Thyroid gland (tissue), 4 donors: ENCODE measurements at regions not wholly inside any gene's neighbourhood (a gene's known extent, or its start where the extent isn't known, plus 50 kb on each side); places are given as distances from the start of the nearest gene placed in this dataset.
"Not testable (repeated sequence)": the region's sequence is repeated elsewhere in the genome, so short reads cannot be mapped to it uniquely, and the experiment has no call there.

Experiments
- DNase-seq, 2 donors: peaks; one replicate each; pipeline ENCODE4 v3.0.0-alpha.2; 2019
- H3K27ac ChIP-seq, 3 donors: fragments of 200-600 bp; sonication (generic); 1 replicate in 2 of 3; 2 replicates in 1 of 3; pipeline ENCODE4 v1.5.1; 2016 to 2019; ENCODE audit warnings: mild to moderate bottlenecking in 1 of 3, moderate library complexity in 1 of 3
- H3K27me3 ChIP-seq: fragments of 200-600 bp; sonication (generic); one replicate; pipeline ENCODE4 v1.5.1; 2019
- H3K36me3 ChIP-seq, 2 donors: fragments of 200-600 bp; sonication (generic); one replicate each; pipeline ENCODE4 v1.5.1; 2016 to 2019
- H3K4me1 ChIP-seq, 2 donors: fragments of 200-600 bp; sonication (generic); one replicate each; pipeline ENCODE4 v1.5.1; 2017 to 2019
- H3K4me3 ChIP-seq, 3 donors: fragments of 200-600 bp; sonication (generic); replicated peaks in 1 of 3; 1 replicate in 2 of 3; 2 replicates in 1 of 3; pipeline ENCODE4 v1.5.1; 2016; ENCODE audit warnings: mild to moderate bottlenecking in 1 of 3
- H3K9me3 ChIP-seq: fragments of 200-600 bp; sonication (generic); one replicate; pipeline ENCODE4 v1.5.1; 2017
- CTCF ChIP-seq, 6 experiments: fragments of 200-600 bp in 3 of 6; fragments of 450-650 bp in 3 of 6; sonication (generic) in 3 of 6; IDR thresholded peaks; one replicate each; pipeline ENCODE4 v1.5.1; 2016 to 2019; ENCODE audit warnings: antibody characterized with exemption in 6 of 6, mild to moderate bottlenecking in 2 of 6, inconsistent platforms in 1 of 6, moderate library complexity in 1 of 6
- POLR2A ChIP-seq, 2 donors: fragments of 450-650 bp; IDR thresholded peaks; one replicate each; pipeline ENCODE4 v1.6.1; 2017; ENCODE audit warnings: antibody characterized with exemption in 2 of 2, mild to moderate bottlenecking in 2 of 2, moderate library complexity in 1 of 2
- WGBS, 2 donors: methylation state at CpG; one replicate each; pipeline ENCODE4 v1.1.5; 2017; 5-methylcytosine and 5-hydroxymethylcytosine counted together
- intact Hi-C: fragments of 100-400 bp; cut with DNase I; formaldehyde crosslinking; loops from one replicate; pipeline ENCODE4 v1.15.1; 2023

- Histone ChIP-seq H3K27me3 (no peaks in the 10 kb centered on the region), H3K9me3 (no peaks in the 10 kb centered on the region), H3K4me1 (no peaks in the 10 kb centered on the region), H3K4me3 (no peak overlapping the region), H3K27ac (no peak overlapping the region), H3K36me3 (no peaks in the 10 kb centered on the region)
- DNase-seq = no peak
- TF ChIP-seq CTCF (IDR thresholded peaks at IDR 0.05) = no peak
- TF ChIP-seq POLR2A (IDR thresholded peaks at IDR 0.05) = no peak
- 81 to 87% methylated on average over 2 of the region's 2 CpGs for WGBS, 2 donors
- intact Hi-C loops = no loop called here
These were observed 337.6 kb downstream of the FGF10 start for GRCh38 chr5:44051591-44051990.

- 41 to 49% methylated on average over 4 of the region's 4 CpGs for WGBS, 2 donors
- no peak overlapping the region for H3K27ac ChIP-seq
These were observed 340.8 kb downstream of the FGF10 start for GRCh38 chr5:44048276-44048984.

DNA sequence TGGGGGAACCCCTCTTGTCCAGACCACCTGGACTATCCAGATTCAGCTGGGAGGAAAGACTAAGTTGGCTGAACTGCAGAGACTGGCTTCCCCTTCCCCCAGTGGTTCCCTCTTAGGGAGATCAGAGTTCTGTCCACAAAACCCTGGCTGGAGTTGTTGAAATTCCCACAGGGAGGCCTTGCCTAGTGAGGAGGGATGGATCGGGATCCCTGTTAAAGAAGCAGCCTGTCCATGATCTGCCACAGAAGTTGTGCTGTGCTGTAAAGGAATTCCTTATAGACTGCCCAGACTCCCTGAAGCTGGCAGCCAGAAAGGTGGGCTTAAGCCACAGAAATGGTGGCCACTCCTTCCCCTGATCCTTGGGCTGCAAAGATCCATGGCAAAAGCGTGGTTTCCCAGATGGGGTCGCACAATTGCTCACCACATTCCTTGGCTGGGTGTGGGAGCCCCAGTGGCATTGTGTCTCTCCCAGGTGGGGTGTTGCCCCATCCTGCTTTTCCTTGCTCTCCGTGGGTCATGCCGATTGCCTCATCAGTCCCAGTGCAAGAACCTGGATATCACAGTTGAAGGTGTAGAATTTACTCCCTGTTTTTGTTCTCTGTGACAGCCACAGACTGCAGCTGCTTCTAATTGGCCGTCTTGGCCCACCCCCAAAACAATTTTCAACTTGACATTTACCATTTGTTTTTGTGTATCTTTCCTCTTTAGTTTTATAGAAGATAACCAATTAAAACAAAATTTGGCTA lies 342.4 kb downstream of the FGF10 start:
- Histone ChIP-seq H3K27ac (no peak overlapping the region), H3K27me3 (no peaks in the 10 kb centered on the region), H3K4me3 (no peak overlapping the region), H3K9me3 (no peaks in the 10 kb centered on the region), H3K36me3 (no peaks in the 10 kb centered on the region), H3K4me1 (no peaks in the 10 kb centered on the region)
- WGBS, 2 donors = 64 to 65% methylated on average over 5 to 6 of the region's 6 CpGs
- no peak for DNase-seq
- TF ChIP-seq CTCF (IDR thresholded peaks at IDR 0.05) = no peak
- no peak for TF ChIP-seq POLR2A (IDR thresholded peaks at IDR 0.05)
- intact Hi-C loops = no loop called here

More at GRCh38 chr5:44048276-44048984, 340.8 kb downstream of the FGF10 start:
- Histone ChIP-seq H3K4me3 (no peak overlapping the region), H3K27me3 (no peaks in the 10 kb centered on the region), H3K36me3 (no peaks in the 10 kb centered on the region), H3K4me1 (no peaks in the 10 kb centered on the region), H3K9me3 (no peaks in the 10 kb centered on the region)
- DNase-seq = no peak
- intact Hi-C loops = no loop called here
- TF ChIP-seq CTCF (IDR thresholded peaks at IDR 0.05) = no peak
- TF ChIP-seq POLR2A (IDR thresholded peaks at IDR 0.05) = no peak

- intact Hi-C loops, H3K27ac ChIP-seq, H3K4me3 ChIP-seq, H3K9me3 ChIP-seq, H3K4me1 ChIP-seq, DNase-seq, H3K27me3 ChIP-seq, H3K36me3 ChIP-seq: not testable (repeated sequence)
- WGBS, 2 donors = 92 to 98% methylated on average over 4 of the region's 4 CpGs
These were observed 344.7 kb downstream of the FGF10 start for GRCh38 chr5:44044549-44044948.

- DNase-seq = no peak
- Histone ChIP-seq H3K36me3 (no peaks in the 10 kb centered on the region), H3K27ac (no peak overlapping the region), H3K4me3 (no peak overlapping the region), H3K27me3 (no peaks in the 10 kb centered on the region), H3K4me1 (no peaks in the 10 kb centered on the region), H3K9me3 (no peaks in the 10 kb centered on the region)
- 47 to 50% methylated on average over 1 of the region's 1 CpG for WGBS, 2 donors
- TF ChIP-seq POLR2A (IDR thresholded peaks at IDR 0.05) (no peak), CTCF (IDR thresholded peaks at IDR 0.05) (no peak)
- intact Hi-C loops = no loop called here
These were observed 361.0 kb downstream of the FGF10 start for GRCh38 chr5:44028226-44028625.
